ENCODE measurements at regions not wholly inside any gene's neighbourhood (a gene's known extent, or its start where the extent isn't known, plus 50 kb on each side); places are given as distances from the start of the nearest gene placed in this dataset.
"Not testable (repeated sequence)": the region's sequence is repeated elsewhere in the genome, so short reads cannot be mapped to it uniquely, and the experiment has no call there.

GRCh38 chr5:136565050-136565449 lies 199.7 kb upstream of the TRPC7 start:
- not testable (repeated sequence) for TF ChIP-seq CTCF, EP300 (IDR thresholded peaks at IDR 0.05)

All from tibial nerve (tissue), 4 donors.